ENCODE measurements at regions not wholly inside any gene's neighbourhood (a gene's known extent, or its start where the extent isn't known, plus 50 kb on each side); places are given as distances from the start of the nearest gene placed in this dataset.

- in situ Hi-C loops (cut with HindIII; ENCODE audit: low pct_unique_long_range_greater_than_20kb, low sequenced_read_pairs) = no loop called here
- no peaks in the 10 kb centered on the region for H3K4me1 ChIP-seq (ENCODE audit: control insufficient read depth, insufficient read depth, low read length)
- H3K27me3 ChIP-seq (ENCODE audit: control insufficient read depth, insufficient read depth, low read length) = no peaks in the 10 kb centered on the region
- no peak overlapping the region for H3K27ac ChIP-seq (ENCODE audit: low read length)
- no peaks in the 10 kb centered on the region; the same call in 1 of the 2 replicates for H3K9me3 ChIP-seq (ENCODE audit: control insufficient read depth, insufficient read depth, low read depth, low read length)
- DNase-seq (ENCODE audit: low read depth, low spot score) (no peak), ATAC-seq (no peak)
- ChIA-PET POLR2A (no interaction called here), CTCF (no interaction called here)
- TF ChIP-seq POLR2AphosphoS5 (IDR thresholded peaks at IDR 0.05; ENCODE audit: low read depth, low read length) (no peak), TCF7L2 (IDR thresholded peaks at IDR 0.05; ENCODE audit: low read depth, low read length) (no peak), SIN3A (IDR thresholded peaks at IDR 0.05; ENCODE audit: borderline replicate concordance, insufficient read depth, low read depth, low read length) (no peak), REST (IDR thresholded peaks at IDR 0.05; ENCODE audit: insufficient read depth in 1 of 2, low read depth in 2 of 2, low read length in 1 of 2) (no peak), CTCF (IDR thresholded peaks at IDR 0.05) (no peak)
- intact Hi-C loops (cut with micrococcal nuclease; ENCODE audit: unreplicated experiment) = no loop called here
- no peaks in the 10 kb centered on the region for H3K36me3 ChIP-seq (ENCODE audit: control insufficient read depth, insufficient read depth, low read length)
- BruUV-seq (replicated peaks) = no TSS peak
- H3K4me3 ChIP-seq (ENCODE audit: low read depth in 2 of 2, low read length in 2 of 2) = no peak overlapping the region
Observed at GRCh38 chr6:21300439-21300838, 293.1 kb upstream of the SOX4 start.

DNA sequence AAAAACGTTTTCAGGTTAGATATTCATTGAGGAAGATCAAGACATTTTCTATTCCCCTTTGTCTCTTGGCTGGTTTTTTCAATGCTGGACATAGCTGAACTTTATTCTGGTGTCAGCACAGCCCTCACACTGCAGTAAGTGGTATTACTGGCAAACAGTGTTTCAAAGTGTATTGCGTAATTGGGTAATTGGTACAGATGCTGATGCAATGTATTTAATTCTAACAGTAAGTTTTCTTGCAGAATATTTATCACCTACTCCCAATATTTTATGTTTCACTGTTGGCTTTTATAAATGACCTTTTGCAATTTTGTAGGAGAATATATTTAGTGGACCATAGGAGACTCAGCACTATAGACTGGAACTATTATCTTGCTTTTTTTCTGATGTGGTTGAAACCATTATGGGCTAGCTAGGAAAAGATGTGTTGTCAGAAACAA is 287.6 kb upstream of the SOX4 start:
- CTCF ChIA-PET = interaction anchor here (0.6 kb wide), 2 partner anchors 30 to 739 kb away, joined by 9 to 12 read pairs; no protein-coding TSS in a partner anchor
- no peaks in the 10 kb centered on the region for H3K9me3 ChIP-seq (ENCODE audit: control insufficient read depth, insufficient read depth, low read depth, low read length)

More for the DNA sequence above, 287.6 kb upstream of the SOX4 start:
- ATAC-seq = no peak
- Histone ChIP-seq H3K4me1 (ENCODE audit: control insufficient read depth, insufficient read depth, low read length) (no peaks in the 10 kb centered on the region), H3K27me3 (ENCODE audit: control insufficient read depth, insufficient read depth, low read length) (no peaks in the 10 kb centered on the region), H3K27ac (ENCODE audit: low read length) (no peak overlapping the region), H3K36me3 (ENCODE audit: control insufficient read depth, insufficient read depth, low read length) (no peaks in the 10 kb centered on the region), H3K4me3 (ENCODE audit: low read depth in 2 of 2, low read length in 2 of 2) (no peak overlapping the region)
- BruUV-seq (replicated peaks) = no TSS peak
- DNase-seq (ENCODE audit: low read depth, low spot score) = no peak
- intact Hi-C loops (cut with micrococcal nuclease; ENCODE audit: unreplicated experiment) (no loop called here), in situ Hi-C loops (cut with HindIII; ENCODE audit: low pct_unique_long_range_greater_than_20kb, low sequenced_read_pairs) (no loop called here)
- TF ChIP-seq CTCF (IDR thresholded peaks at IDR 0.05) (no peak), TCF7L2 (IDR thresholded peaks at IDR 0.05; ENCODE audit: low read depth, low read length) (no peak), SIN3A (IDR thresholded peaks at IDR 0.05; ENCODE audit: borderline replicate concordance, insufficient read depth, low read depth, low read length) (no peak), POLR2AphosphoS5 (IDR thresholded peaks at IDR 0.05; ENCODE audit: low read depth, low read length) (no peak), REST (IDR thresholded peaks at IDR 0.05; ENCODE audit: insufficient read depth in 1 of 2, low read depth in 2 of 2, low read length in 1 of 2) (no peak)
- POLR2A ChIA-PET = no interaction called here
